ENCODE measurements at regions not wholly inside any gene's neighbourhood (a gene's known extent, or its start where the extent isn't known, plus 50 kb on each side); places are given as distances from the start of the nearest gene placed in this dataset.

GRCh38 chr2:212794471-212794870 lies 255.9 kb upstream of the ERBB4 start (continued):
- TF ChIP-seq E2F8 (IDR thresholded peaks at IDR 0.05; ENCODE audit: low read depth, partially characterized antibody) (no peak), ZNF217 (IDR thresholded peaks at IDR 0.05) (no peak), PKNOX1 (IDR thresholded peaks at IDR 0.05) (peak; percentile 82), POU2F2 (IDR thresholded peaks at IDR 0.05; ENCODE audit: borderline replicate concordance, low read depth, low read length) (no peak), SMAD1 (IDR thresholded peaks at IDR 0.05; ENCODE audit: low read depth, partially characterized antibody) (no peak), TCF3 (IDR thresholded peaks at IDR 0.05; ENCODE audit: borderline replicate concordance, insufficient read depth, low read depth, low read length) (no peak), HCFC1 (IDR thresholded peaks at IDR 0.05; ENCODE audit: low read length) (no peak), RUNX3 (IDR thresholded peaks at IDR 0.05; ENCODE audit: low read length) (0 out of 2 replicates have a peak, but pooled peaks have one; percentile 16), ELK1 (IDR thresholded peaks at IDR 0.05; ENCODE audit: low read depth, low read length) (no peak), CHD1 (IDR thresholded peaks at IDR 0.05; ENCODE audit: low read depth, low read length) (no peak), CTCF (IDR thresholded peaks at IDR 0.05 in 2 of 3, conservative IDR thresholded peaks at IDR 0.05 in 1 of 3; ENCODE audit: control insufficient read depth in 2 of 3, extremely low read depth in 1 of 3, insufficient read depth in 1 of 3, low read depth in 3 of 3, low read length in 3 of 3) (no peak), CEBPB (IDR thresholded peaks at IDR 0.05; ENCODE audit: borderline replicate concordance in 1 of 2, low read depth in 2 of 2, low read length in 2 of 2) (no peak), NFXL1 (IDR thresholded peaks at IDR 0.05; ENCODE audit: borderline replicate concordance) (no peak), NFIC (IDR thresholded peaks at IDR 0.05; ENCODE audit: low read depth, low read length) (0 out of 2 replicates have a peak, but pooled peaks have one; percentile 19), MTA2 (IDR thresholded peaks at IDR 0.05; ENCODE audit: low read depth) (peak; percentile 35; the same call in 1 of the 2 replicates)

Measured in GM12878 (cell line).